CD4-positive, alpha-beta T cell (primary cell): ENCODE measurements at regions not wholly inside any gene's neighbourhood (a gene's known extent, or its start where the extent isn't known, plus 50 kb on each side); places are given as distances from the start of the nearest gene placed in this dataset.

ENCODE experiments used
- ATAC-seq: fragments of 200-7000 bp; cut with Tn5 transposase; one replicate; pipeline ENCODE4 v1.10.0; 2022; ENCODE audit warnings: mild to moderate bottlenecking; ENCODE audit not compliant: poor library complexity
- CTCF ChIA-PET: fragments of 350-600 bp; sonication (Branson Sonifier 250); formaldehyde crosslinking; loops from one replicate; lab custom pipeline; 2021; ENCODE audit warnings: antibody characterized with exemption, inconsistent platforms; lab: Charles Lee
- POLR2A ChIA-PET: fragments of 350-600 bp; sonication (Branson Sonifier 250); formaldehyde crosslinking; loops from one replicate; lab custom pipeline; 2021; ENCODE audit warnings: antibody characterized with exemption, inconsistent platforms; lab: Charles Lee
- DNase-seq, 14 experiments: peaks; one replicate each; pipeline ENCODE4 v3.0.0-alpha.2; 2013 to 2020; ENCODE audit warnings: mixed read lengths in 2 of 14
- H3K27ac ChIP-seq, 2 donors: one replicate each; pipeline versions ENCODE4 v1.5.1 to v1.7.0; 2013; ENCODE audit warnings: low read length in 2 of 2, low read depth in 1 of 2, mild to moderate bottlenecking in 1 of 2
- H3K27me3 ChIP-seq, 2 experiments: 1 replicate in 1 of 2; 2 replicates in 1 of 2; pipeline versions ENCODE4 v1.6.1 to v1.7.0; 2013; ENCODE audit warnings: low read length in 2 of 2, control low read depth in 1 of 2, mild to moderate bottlenecking in 1 of 2, moderate library complexity in 1 of 2; ENCODE audit not compliant: insufficient read depth in 2 of 2, control insufficient read depth in 1 of 2
- H3K36me3 ChIP-seq: one replicate; pipeline ENCODE4 v1.6.1; 2013; ENCODE audit warnings: low read length, control low read depth; ENCODE audit not compliant: insufficient read depth
- H3K4me1 ChIP-seq: one replicate; pipeline ENCODE4 v1.6.1; 2013; ENCODE audit warnings: low read length, control low read depth; ENCODE audit not compliant: insufficient read depth
- H3K4me3 ChIP-seq: one replicate; pipeline ENCODE4 v1.5.1; 2013; ENCODE audit warnings: mild to moderate bottlenecking, low read length, moderate library complexity
- H3K9me3 ChIP-seq, 2 experiments: 1 replicate in 1 of 2; 2 replicates in 1 of 2; pipeline versions ENCODE4 v1.6.1 to v1.7.0; 2013; ENCODE audit warnings: low read length in 2 of 2, mild to moderate bottlenecking in 2 of 2, control low read depth in 1 of 2, moderate library complexity in 1 of 2; ENCODE audit not compliant: control insufficient read depth in 1 of 2, insufficient read depth in 1 of 2
- H3K27ac Mint-ChIP-seq: one replicate; pipeline ENCODE4 v1.8.0; 2020; ENCODE audit warnings: mixed read lengths
- H3K27me3 Mint-ChIP-seq: one replicate; pipeline ENCODE4 v1.8.0; 2021; ENCODE audit warnings: mixed read lengths
- H3K36me3 Mint-ChIP-seq: one replicate; pipeline ENCODE4 v1.8.0; 2021; ENCODE audit warnings: low read depth, mixed read lengths
- H3K4me1 Mint-ChIP-seq: one replicate; pipeline ENCODE4 v1.8.0; 2021; ENCODE audit warnings: low read depth, mixed read lengths
- H3K4me3 Mint-ChIP-seq: one replicate; pipeline ENCODE4 v1.8.0; 2020; ENCODE audit warnings: mild to moderate bottlenecking, mixed read lengths
- H3K9me3 Mint-ChIP-seq: one replicate; pipeline ENCODE4 v1.8.0; 2020; ENCODE audit warnings: mixed read lengths
- CTCF ChIP-seq: fragments of 200-600 bp; IDR thresholded peaks from one replicate; pipeline ENCODE4 v1.8.0; 2022; ENCODE audit warnings: antibody characterized with exemption, mild to moderate bottlenecking
- intact Hi-C, 2 experiments: fragments of 100-400 bp; cut with DNase I in 1 of 2; cut with micrococcal nuclease in 1 of 2; formaldehyde crosslinking; loops; one replicate each; pipeline versions ENCODE4 v1.15.1 to v1.9.0; 2023 to 2025; cut with DNase I, micrococcal nuclease

GRCh38 chr6:72559555-72559954 lies 62.3 kb upstream of the KCNQ5 start:
- no peak overlapping the region for H3K27ac ChIP-seq
- H3K36me3 Mint-ChIP-seq = no peaks in the 10 kb centered on the region
- intact Hi-C loops = no loop called here
- H3K27ac Mint-ChIP-seq = no peak overlapping the region
- ChIA-PET CTCF (no interaction called here), POLR2A (no interaction called here)
- no peak for TF ChIP-seq CTCF
- no peaks in the 10 kb centered on the region for H3K27me3 Mint-ChIP-seq
- no peak overlapping the region for H3K4me3 ChIP-seq
- H3K9me3 Mint-ChIP-seq = no peaks in the 10 kb centered on the region
- ATAC-seq (no peak), DNase-seq (no peak)
- no peaks in the 10 kb centered on the region for H3K27me3 ChIP-seq
- no peak overlapping the region for H3K4me3 Mint-ChIP-seq
- H3K4me1 ChIP-seq = no peaks in the 10 kb centered on the region
- H3K4me1 Mint-ChIP-seq = no peaks in the 10 kb centered on the region
- no peaks in the 10 kb centered on the region for H3K36me3 ChIP-seq
- no peaks in the 10 kb centered on the region for H3K9me3 ChIP-seq

- intact Hi-C loops = no loop called here
- Histone ChIP-seq H3K36me3 (no peaks in the 10 kb centered on the region), H3K4me3 (no peak overlapping the region), H3K4me1 (no peaks in the 10 kb centered on the region), H3K9me3 (peaks cover 0 to 5% of the 10 kb centered on the region in 2 experiments), H3K27me3 (no peaks in the 10 kb centered on the region), H3K27ac (no peak overlapping the region)
- DNase-seq (no peak), ATAC-seq (no peak)
- Mint-ChIP-seq H3K9me3 (no peaks in the 10 kb centered on the region), H3K4me1 (no peaks in the 10 kb centered on the region), H3K4me3 (no peak overlapping the region), H3K36me3 (no peaks in the 10 kb centered on the region), H3K27ac (no peak overlapping the region), H3K27me3 (no peaks in the 10 kb centered on the region)
- CTCF ChIA-PET = no interaction called here
- POLR2A ChIA-PET = no interaction called here
- no peak for TF ChIP-seq CTCF
Observed at GRCh38 chr6:72560721-72561593, 60.9 kb upstream of the KCNQ5 start.

- H3K27me3 Mint-ChIP-seq = no peaks in the 10 kb centered on the region
- Histone ChIP-seq H3K4me1 (no peaks in the 10 kb centered on the region), H3K9me3 (peaks cover 0 to 5% of the 10 kb centered on the region in 2 experiments), H3K4me3 (no peak overlapping the region), H3K27ac (no peak overlapping the region), H3K27me3 (no peaks in the 10 kb centered on the region), H3K36me3 (no peaks in the 10 kb centered on the region)
- no peaks in the 10 kb centered on the region for H3K4me1 Mint-ChIP-seq
- H3K9me3 Mint-ChIP-seq = no peaks in the 10 kb centered on the region
- no peak for DNase-seq
- H3K27ac Mint-ChIP-seq = no peak overlapping the region
- ChIA-PET CTCF (no interaction called here), POLR2A (no interaction called here)
- no peaks in the 10 kb centered on the region for H3K36me3 Mint-ChIP-seq
- H3K4me3 Mint-ChIP-seq = no peak overlapping the region
- no peak for ATAC-seq
- no peak for TF ChIP-seq CTCF
- intact Hi-C loops = no loop called here
Observed at GRCh38 chr6:72561629-72562028, 60.2 kb upstream of the KCNQ5 start.
